MCF 10A (cell line): ENCODE measurements at regions not wholly inside any gene's neighbourhood (a gene's known extent, or its start where the extent isn't known, plus 50 kb on each side); places are given as distances from the start of the nearest gene placed in this dataset.

ENCODE experiments used
- BruUV-seq: library from RNA; stranded (reverse); fragments of 400-500 nt; replicated peaks from 2 replicates; lab custom pipeline; 2021; lab: Mats Ljungman, UMichigan
- CTCF ChIA-PET: fragments of 300-600 bp; sonication (Branson Sonifier 250); formaldehyde crosslinking; extraction: SDS; loops from one replicate; lab custom pipeline; 2021; ENCODE audit warnings: antibody characterized with exemption, inconsistent platforms; lab: Yijun Ruan, JAX
- POLR2A ChIA-PET: fragments of 300-600, 350-650 bp; sonication (Branson Sonifier 250); formaldehyde crosslinking; extraction: SDS; loops from one replicate; lab custom pipeline; 2020; ENCODE audit warnings: antibody characterized with exemption, inconsistent platforms; lab: Yijun Ruan, JAX
- DNase-seq: peaks from one replicate; pipeline ENCODE4 v3.0.0-alpha.2; 2018; ENCODE audit not compliant: unreplicated experiment
- H3K27ac Mint-ChIP-seq: one replicate; pipeline ENCODE4 v1.8.0; 2022; ENCODE audit warnings: mild to moderate bottlenecking, low read depth, mixed read lengths; ENCODE audit not compliant: unreplicated experiment
- H3K27me3 Mint-ChIP-seq: one replicate; pipeline ENCODE4 v1.8.0; 2022; ENCODE audit warnings: mixed read lengths; ENCODE audit not compliant: insufficient read depth, unreplicated experiment
- H3K36me3 Mint-ChIP-seq: one replicate; pipeline ENCODE4 v1.8.0; 2022; ENCODE audit warnings: mild to moderate bottlenecking, moderate library complexity, mixed read lengths; ENCODE audit not compliant: insufficient read depth, unreplicated experiment
- H3K4me1 Mint-ChIP-seq: one replicate; pipeline ENCODE4 v1.8.0; 2022; ENCODE audit warnings: mixed read lengths; ENCODE audit not compliant: insufficient read depth, unreplicated experiment
- H3K4me3 Mint-ChIP-seq: one replicate; pipeline ENCODE4 v1.8.0; 2022; ENCODE audit warnings: mild to moderate bottlenecking, moderate library complexity, mixed read lengths; ENCODE audit not compliant: unreplicated experiment
- H3K9me3 Mint-ChIP-seq: one replicate; pipeline ENCODE4 v1.8.0; 2022; ENCODE audit warnings: mixed read lengths; ENCODE audit not compliant: unreplicated experiment
- CTCF ChIP-seq: fragments of 200-600 bp; IDR thresholded peaks from one replicate; pipeline ENCODE4 v1.8.0; 2022; ENCODE audit warnings: antibody characterized with exemption, mild to moderate bottlenecking; ENCODE audit not compliant: unreplicated experiment
- intact Hi-C: fragments of 100-400 bp; cut with micrococcal nuclease; formaldehyde crosslinking; loops from 2 replicates; pipeline ENCODE4 v1.14.1; 2022

- no peaks in the 10 kb centered on the region for H3K9me3 Mint-ChIP-seq
- no peak overlapping the region for H3K4me3 Mint-ChIP-seq
- no peak overlapping the region for H3K27ac Mint-ChIP-seq
- BruUV-seq, result no TSS peak
- ChIA-PET CTCF (interaction anchor here (0.6 to 4.0 kb wide), 7 partner anchors 104 to 264 kb away, joined by 3 to 26 read pairs (median 4); no protein-coding TSS in a partner anchor), POLR2A (no interaction called here)
- H3K4me1 Mint-ChIP-seq, result peaks cover 5% of the 10 kb centered on the region
- no peaks in the 10 kb centered on the region for H3K27me3 Mint-ChIP-seq
- no peaks in the 10 kb centered on the region for H3K36me3 Mint-ChIP-seq
- intact Hi-C loops, result no loop called here
- DNase-seq, result peak; percentile 11
- no peak for TF ChIP-seq CTCF
Observed at GRCh38 chr3:73766599-73767381, 142.0 kb upstream of the PDZRN3 start.

GRCh38 chr3:73765878-73766545 lies 141.3 kb upstream of the PDZRN3 start:
- H3K27ac Mint-ChIP-seq, result no peak overlapping the region
- TF ChIP-seq CTCF, result no peak
- H3K4me1 Mint-ChIP-seq, result peaks cover 5% of the 10 kb centered on the region
- no peak overlapping the region for H3K4me3 Mint-ChIP-seq
- no peak for DNase-seq
- no peaks in the 10 kb centered on the region for H3K9me3 Mint-ChIP-seq
- no peaks in the 10 kb centered on the region for H3K27me3 Mint-ChIP-seq
- intact Hi-C loops, result no loop called here
- H3K36me3 Mint-ChIP-seq, result no peaks in the 10 kb centered on the region
- CTCF ChIA-PET, result interaction anchor here (0.7 to 1.8 kb wide), 5 partner anchors 17 to 677 kb away, joined by 3 to 6 read pairs (median 3); no protein-coding TSS in a partner anchor
- no TSS peak for BruUV-seq
- POLR2A ChIA-PET, result no interaction called here

- BruUV-seq, result no TSS peak
- Mint-ChIP-seq H3K27ac (no peak overlapping the region), H3K4me1 (peaks cover 5% of the 10 kb centered on the region), H3K9me3 (no peaks in the 10 kb centered on the region), H3K36me3 (no peaks in the 10 kb centered on the region), H3K4me3 (no peak overlapping the region), H3K27me3 (no peaks in the 10 kb centered on the region)
- no peak for DNase-seq
- POLR2A ChIA-PET, result no interaction called here
- TF ChIP-seq CTCF, result no peak
- intact Hi-C loops, result no loop called here
- CTCF ChIA-PET, result interaction anchor here (0.7 kb wide), 1 partner anchor 676 kb away, joined by 4 read pairs; no protein-coding TSS in a partner anchor
Observed at GRCh38 chr3:73762855-73763254, 138.1 kb upstream of the PDZRN3 start.

- Mint-ChIP-seq H3K4me3 (no peak overlapping the region), H3K9me3 (no peaks in the 10 kb centered on the region), H3K27me3 (no peaks in the 10 kb centered on the region), H3K4me1 (no peaks in the 10 kb centered on the region), H3K27ac (no peak overlapping the region), H3K36me3 (no peaks in the 10 kb centered on the region)
- intact Hi-C loops, result no loop called here
- no TSS peak for BruUV-seq
- DNase-seq, result no peak
- CTCF ChIA-PET, result interaction anchor here (0.5 kb wide), 1 partner anchor 254 kb away, joined by 5 read pairs; no protein-coding TSS in a partner anchor
- POLR2A ChIA-PET, result no interaction called here
- TF ChIP-seq CTCF, result no peak
Observed at GRCh38 chr3:73759297-73759711, 134.6 kb upstream of the PDZRN3 start.
